Stimulated activated naive CD4-positive, alpha-beta T cell (primary cell): ENCODE measurements at regions not wholly inside any gene's neighbourhood (a gene's known extent, or its start where the extent isn't known, plus 50 kb on each side); places are given as distances from the start of the nearest gene placed in this dataset.
"Not testable (repeated sequence)": the region's sequence is repeated elsewhere in the genome, so short reads cannot be mapped to it uniquely, and the experiment has no call there.

ENCODE experiments used
- DNase-seq, 6 experiments: peaks; one replicate each; lab custom pipeline; 2025; lab: John Stamatoyannopoulos, UW

DNA sequence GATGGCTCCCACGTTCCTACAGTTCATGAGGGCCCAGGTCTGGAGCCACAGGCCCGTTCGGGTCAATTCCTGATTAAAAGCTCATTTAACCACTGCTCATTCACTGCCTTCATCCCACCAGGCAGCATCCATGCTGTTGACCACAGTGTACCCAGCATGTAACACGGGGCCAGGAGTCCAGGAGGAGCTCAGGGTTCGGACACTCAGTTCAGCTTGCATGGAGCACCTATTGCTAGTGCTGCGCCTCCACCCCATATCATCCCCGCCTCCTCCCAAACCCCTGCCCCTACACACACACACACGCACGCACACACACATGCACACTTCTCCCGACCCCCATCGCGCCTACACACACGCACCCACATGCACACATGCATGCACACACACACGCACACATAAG, 72.9 kb upstream of the SNTG2 start:
- no peak for DNase-seq

DNA sequence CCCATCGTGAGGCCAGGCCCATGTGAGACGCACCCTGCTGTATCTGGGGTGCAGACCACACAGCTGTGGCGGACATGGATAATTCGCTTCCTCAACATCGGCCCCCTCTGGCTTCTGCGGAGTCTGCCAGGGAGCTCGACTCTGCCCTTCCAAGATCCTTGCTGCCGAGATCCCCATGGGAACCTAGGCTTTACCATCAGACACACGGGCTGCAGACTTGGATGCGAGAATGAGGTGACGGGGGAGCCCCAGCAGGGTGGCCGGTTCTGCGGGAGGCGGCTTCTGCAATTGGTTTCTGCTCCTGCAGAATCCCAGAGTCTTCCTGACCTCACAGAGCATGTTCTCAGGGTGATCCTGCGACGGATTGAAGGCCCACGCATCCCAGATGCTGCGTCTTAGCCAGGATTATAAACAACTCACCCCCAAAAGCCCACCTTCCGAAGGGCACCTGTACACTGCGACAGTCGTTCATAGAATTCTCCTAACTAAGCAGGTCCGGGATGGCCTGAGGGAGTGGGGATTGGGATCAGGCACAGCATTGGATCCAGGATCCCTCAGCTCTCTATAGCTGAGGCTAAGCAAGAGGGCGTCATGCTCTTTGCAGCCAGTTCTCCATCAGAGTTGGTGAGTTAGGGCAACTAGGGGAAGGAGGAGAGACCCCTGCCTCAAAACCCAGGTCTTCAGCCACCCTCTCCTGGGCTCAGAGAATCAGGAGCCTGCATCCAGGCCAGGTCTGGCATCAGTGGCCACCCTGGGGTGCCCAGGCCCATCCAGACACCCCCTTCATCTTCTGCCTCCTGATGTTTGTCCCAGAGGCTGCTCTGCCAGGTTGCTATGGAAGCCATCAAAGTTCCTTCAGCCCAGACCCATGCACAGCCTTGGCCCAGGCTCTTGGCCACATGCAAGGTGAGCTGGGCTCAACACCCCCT, 74.7 kb upstream of the SNTG2 start:
- no peak for DNase-seq

DNA sequence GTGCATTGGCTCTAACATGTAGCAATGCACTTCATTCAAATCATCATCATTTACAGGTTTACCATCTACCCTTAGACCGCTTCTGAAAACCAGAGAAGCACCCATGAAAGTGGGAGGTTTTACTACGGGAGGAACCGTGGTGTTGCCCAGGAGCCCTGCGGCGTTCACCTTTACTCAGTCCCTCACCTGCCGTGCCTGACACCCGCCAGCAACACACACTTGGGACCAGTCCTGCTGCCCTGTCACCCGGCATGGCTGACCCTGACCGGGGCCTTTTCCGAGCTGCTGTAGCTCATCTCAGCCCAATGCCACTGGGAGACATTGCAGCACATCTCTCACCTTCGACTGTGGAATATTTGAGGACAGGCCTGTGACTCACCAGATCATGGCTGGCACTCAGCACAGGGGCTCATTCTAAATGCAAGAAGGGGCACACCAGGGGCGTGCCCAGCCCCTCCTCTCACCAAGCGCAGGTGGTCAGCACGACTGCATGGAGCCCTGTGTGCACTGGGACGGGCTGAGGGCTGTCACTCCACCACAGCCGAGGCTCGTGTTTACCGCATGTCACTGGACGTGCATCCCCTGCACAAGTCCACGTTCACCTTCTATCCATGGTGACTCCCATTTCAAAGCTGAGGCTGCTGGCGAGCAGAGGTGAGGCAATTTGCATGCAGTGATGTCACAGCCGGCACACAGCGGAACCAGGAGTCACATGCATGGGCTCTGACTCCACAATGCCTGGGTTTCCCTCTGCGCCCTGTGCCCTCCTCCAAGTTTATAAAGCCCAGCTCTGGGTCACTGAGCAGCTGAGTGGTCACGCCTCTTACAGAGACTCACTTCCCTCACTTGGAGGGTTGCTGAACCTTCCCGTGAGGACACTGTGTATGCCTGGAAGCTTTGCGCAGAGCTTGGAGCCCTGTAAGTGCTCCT, 76.7 kb upstream of the SNTG2 start:
- no peak for DNase-seq

DNA sequence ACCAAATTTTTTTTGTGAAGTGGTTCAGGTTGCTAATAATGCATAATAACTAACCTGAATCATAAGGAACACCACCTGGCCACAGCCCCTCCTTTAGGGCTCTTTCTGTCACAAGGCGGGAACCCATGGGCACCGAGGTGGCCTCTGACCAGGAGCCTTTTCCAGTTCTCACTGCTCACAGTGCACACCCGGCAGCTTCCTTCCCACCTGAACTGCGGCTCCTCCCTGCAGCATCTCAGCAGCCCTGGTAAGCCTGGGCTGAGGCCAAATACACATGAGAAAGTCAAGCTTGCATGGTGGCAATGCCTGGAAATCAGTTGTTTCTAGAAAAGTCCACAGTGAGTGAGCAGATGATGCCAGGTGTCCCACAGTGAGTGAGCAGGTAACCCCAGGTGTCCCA, 77.6 kb upstream of the SNTG2 start:
- DNase-seq, result no peak

DNA sequence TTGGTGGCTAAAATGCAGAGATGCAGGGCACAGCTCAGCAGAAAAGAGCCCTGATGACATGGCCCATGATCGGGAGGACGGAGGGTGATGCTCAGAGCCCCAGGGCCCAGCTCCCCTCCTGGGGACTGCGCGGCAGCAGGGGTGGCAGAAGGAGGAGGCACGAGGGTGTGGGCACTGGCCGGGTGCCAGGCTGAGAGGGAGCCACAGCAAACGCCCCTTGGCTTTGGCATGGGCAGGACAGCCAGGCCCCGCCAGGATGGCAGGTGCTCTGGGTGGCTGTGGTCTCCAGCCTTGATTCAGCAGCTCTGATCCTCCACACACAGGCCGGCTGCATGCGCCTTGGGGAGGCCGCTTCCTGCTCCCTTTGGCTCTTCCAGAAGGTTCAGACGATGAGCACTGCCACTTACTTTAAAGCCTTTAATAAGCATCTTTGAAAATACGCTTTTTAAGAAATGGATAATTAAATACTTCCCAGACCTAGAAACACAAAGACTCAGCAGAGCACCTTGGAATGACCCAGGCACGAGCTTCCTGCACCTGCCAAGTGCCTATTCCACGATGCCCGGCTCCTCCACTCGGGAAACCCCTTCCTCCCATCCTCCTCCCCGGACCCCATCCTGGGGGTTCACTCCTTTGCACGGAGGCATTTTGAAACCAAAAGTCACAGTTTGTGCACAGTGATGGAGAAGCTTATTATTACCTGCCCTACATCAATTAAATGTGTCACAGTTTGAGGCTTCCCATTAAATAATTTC, 78.5 kb upstream of the SNTG2 start:
- DNase-seq, result no peak

DNA sequence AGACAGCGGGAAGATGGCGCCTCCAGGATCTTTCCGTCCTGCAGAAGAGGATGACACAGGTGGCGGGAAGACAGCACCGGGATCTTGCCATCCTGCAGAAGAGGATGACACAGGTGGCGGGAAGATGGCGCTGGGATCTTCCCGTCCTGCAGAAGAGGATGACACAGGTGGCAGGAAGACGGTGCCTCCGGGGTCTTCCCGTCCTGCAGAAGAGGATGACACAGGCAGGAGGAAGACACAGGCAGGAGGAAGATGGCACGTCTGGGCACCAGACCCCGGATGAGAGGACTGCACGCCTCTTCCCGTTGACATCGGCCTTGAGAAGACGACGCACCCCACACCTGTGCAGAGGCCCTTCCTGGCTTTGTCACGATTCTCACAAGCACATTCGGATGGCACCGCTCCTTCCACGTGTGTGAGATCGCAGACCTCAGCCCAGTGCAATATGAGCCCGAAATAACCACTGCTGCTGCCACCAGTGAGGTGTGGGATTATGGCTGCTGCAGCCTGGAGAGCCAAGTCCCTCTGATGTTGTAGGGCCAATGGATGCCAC, 79.4 kb upstream of the SNTG2 start:
- no peak for DNase-seq

DNA sequence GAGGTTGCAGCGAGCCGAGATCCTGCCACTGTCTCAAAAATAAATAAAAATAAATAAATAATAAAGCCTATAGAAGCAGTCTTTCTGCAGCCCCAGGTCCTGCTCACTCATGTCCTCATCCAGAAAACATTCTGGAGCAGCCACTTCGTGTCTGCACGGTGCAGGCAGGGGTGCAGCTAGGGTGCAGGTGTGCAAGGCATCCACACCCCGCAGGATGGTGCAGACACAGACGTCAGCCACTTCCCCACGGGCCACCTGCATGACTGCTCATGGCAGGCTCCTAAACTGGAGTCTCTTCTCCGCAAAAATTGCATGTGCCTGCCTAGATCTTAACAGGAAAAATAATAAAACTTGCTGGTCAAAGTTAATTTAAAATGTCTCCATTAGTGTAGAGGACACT, 80.2 kb upstream of the SNTG2 start:
- no peak for DNase-seq

DNA sequence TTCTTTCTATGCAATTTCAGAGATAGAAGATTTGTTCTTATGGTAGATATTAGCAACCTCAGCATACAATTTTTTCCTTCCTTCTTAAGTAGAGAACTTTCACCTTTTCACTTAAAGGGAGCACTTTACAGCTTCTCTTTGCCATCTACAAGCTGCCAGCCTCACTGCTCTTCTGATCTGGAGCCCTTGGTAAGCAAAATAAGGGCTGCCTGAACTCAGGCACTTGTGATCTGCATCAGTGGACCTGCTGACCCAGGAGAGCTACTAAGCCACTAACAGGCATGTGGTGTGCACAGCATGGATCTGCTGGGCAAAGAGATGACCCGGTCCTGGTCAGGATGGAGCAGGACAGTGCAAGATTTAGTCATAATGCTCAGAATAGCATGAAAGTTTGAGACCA, 80.8 kb upstream of the SNTG2 start:
- no peak for DNase-seq

DNA sequence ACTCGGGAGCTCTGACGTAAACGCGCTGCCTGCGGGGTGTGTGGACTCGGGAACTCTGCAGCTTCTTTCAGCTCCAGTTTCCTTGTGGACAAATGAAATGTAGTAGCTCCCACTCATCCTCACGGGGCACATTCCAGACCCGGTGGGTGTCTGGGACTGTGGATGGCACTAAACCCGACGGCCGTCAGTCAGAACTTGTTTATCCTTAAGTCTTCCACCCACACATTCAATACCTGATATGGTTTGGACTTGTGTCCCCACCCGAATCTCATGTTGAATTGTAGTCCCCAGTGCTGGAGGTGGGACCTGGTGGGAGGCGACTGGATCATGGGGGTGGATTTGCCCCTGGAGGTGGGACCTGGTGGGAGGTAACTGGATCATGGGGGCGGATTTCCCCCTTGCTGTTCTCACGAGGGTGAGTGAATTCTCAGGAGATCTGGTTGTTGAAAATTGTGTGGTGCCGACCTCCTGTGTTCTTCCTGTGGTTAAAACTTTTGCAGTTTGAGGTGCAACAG, 81.2 kb upstream of the SNTG2 start:
- no peak for DNase-seq

DNA sequence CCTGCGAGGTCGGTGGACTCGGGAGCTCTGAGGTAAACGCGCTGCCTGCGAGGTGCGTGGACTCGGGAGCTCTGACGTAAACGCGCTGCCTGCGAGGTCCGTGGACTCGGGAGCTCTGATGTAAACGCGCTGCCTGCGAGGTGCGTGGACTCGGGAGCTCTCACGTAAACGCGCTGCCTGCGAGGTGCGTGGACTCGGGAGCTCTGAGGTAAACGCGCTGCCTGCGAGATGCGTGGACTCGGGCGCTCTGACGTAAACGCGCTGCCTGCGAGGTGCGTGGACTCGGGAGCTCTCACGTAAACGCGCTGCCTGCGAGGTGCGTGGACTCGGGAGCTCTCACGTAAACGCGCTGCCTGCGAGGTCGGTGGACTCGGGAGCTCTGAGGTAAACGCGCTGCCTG, 81.8 kb upstream of the SNTG2 start:
- DNase-seq, result not testable (repeated sequence)

DNA sequence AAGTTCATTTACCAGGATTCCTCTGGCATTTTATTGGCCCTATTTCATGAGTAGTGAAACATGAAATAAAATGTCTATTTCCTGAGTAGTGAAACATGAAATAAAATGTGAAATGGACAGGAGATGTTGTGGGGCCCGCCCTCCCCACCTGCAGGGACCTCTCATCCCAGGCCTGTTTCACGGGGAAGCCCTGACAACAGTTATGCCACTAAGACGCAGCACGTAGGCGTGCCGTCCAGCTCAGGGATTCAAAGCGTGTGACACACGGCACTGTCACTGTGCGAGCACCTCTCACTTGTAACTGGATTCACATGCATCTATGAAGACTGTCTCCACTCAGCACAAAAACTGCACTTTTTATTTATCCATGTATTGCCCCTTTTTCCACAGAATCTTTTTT, 83.4 kb upstream of the SNTG2 start:
- no peak for DNase-seq

DNA sequence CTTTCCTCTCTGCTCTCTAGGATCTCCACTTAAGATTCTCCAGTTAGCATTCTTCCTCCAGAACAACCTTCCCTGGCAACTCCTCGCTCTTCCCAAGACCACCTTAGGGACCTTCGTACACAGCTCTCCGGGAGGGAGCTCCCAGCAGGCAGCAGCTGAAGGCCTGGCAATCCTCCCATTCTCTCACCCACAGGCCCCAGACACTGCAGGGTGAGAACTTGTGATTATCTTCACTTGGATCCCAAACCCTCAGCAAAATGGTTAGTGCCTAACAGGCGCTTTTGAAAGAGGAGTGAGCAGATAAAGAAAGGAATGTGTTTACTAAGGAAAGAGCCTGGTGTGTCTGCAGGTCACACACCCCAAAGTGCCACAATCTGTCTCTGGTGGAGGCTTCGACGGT, 83.8 kb upstream of the SNTG2 start:
- DNase-seq, result no peak

DNA sequence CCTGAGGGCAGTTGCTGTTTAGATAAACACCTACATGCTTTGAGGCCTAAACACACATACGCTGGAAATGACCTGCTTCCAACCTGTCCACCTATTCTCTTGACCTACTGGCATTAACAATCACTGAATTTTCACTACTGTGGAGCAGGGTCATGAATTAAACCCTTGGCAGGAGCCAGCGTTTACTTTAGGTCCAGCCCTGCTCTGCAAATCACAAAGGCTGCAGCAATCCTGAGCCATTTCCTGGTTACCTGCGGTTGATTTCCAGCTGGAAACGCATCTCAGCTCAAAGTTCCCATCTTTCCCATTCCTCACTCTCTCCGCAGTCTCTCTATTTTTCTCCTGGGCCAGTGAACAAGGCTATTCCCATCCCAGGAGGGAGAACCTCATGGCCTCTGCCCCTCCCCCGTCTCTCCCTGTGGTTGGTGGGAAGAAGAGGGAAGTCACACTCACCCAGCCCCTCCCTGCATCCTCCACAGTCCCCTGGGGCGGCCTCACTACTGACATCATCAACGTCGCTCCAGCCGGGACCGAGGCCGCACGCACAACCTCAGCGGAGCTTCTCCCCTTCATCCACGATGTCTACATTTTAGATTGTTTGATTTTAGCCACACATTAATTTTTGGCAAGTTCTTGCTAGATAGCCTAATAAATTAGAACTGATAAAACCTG, 84.5 kb upstream of the SNTG2 start:
- DNase-seq, result no peak

DNA sequence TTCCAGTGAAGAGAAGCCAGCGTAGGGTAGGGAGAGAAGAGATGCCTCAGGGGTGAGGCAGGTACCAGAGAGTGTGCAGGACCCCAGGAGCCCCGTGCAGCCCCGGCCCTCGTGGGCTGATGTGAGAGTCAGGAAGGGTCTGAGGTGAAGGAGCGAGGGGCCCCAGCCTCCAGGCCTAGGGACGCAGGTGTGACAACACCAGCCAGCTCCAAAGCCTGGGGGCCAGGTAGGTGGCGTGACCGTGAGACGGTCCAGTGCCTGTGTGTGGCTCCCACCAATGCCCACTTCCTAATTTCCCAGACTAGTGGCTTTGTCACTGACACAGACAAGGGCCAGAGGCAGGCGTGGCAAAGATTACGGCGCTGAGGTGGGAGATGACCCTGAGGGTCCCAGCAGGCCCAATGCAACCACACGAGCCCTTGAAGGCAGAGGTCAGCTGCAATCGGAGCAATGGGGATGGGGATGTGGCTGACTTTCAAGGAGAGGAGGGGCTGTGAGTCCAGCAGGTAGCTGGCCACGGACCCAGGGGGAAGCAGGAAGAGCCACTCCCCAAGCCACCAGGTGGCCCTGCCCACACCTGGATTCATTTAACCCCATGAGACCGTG, 86.0 kb upstream of the SNTG2 start:
- DNase-seq, result no peak

DNA sequence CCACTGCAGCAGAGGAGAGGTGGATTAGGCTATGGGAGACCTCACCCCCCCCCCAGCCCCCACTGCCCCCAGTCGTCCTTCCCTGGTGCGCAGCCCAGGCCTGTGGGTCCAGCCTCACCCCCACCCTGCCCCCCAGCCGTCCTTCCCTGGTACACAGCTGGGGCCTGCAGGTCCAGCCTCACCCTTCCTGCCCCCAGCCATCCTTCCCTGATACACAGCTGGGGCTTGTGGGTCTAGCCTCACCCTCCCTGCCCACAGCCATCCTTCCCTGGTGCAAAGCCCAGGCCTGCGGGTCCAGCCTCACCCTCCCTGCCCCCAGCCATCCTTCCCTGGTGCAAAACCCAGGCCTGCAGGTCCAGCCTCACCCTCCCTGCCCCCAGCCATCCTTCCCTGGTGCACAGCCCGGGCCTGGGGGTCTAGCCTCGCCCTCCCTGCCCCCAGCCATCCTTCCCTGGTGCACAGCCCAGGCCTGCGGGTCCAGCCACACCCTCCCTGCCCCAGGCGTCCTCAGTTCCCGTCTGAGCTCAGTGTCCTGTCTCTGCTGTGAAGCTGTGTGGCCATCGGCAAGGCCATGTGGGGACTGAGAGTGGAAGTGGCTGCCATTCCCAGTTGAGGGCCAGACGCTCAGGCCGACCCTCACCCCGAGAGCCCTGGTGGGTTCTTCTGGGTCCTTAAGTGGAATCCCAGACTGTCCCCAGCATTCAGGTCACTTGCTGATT, 86.8 kb upstream of the SNTG2 start:
- DNase-seq, result no peak

DNA sequence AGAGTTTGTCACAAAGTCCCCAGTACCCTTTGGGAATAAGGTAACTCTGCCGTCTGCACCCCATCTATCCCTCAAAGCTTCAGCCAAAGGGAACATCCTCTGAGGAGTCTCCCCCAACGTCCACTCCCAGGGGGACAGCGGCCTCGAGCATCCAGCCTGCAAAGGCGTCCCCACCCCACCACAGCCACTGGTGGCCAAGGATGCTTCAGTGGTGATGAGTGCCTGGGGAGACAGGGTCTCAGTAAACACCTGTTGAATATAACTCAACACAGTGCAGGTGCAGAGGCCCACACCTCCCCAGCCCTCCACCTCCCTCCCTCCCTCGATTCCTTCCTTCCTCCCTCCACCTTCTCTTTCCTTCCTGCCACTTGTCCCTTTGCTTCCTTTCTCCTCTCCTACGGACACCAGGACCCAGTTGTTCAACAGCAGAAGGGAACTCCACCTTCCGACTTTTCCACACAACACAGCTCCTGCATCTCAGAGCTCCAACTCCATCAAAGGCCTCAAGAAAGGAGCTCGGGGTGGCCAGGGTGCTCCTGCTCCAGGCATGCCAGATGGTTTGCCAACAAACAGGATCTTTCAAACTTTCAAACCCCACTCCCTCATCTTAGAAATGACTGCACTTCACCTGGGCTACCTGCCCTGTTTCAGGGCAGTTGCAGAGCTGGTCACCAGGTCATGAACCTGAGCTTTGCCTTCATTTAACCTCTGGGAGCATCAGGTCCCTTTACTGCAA, 87.8 kb upstream of the SNTG2 start:
- DNase-seq, result no peak

DNA sequence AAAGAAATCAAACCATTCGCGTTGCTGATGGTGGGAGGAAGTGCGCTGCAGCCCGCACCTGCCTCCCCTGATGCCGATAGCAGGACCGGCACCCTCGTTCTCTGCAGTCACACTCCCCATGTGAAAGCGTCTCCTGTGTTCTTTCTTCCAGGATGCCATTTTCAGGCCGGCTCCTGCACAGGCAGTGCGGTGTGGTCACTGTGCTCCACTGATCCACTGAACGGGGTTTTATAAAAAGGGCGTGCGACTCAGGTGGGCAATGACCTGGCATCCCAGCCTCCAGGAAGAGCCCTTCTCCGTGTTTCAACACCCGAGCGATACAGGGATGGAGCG, 88.3 kb upstream of the SNTG2 start:
- DNase-seq, result no peak

DNA sequence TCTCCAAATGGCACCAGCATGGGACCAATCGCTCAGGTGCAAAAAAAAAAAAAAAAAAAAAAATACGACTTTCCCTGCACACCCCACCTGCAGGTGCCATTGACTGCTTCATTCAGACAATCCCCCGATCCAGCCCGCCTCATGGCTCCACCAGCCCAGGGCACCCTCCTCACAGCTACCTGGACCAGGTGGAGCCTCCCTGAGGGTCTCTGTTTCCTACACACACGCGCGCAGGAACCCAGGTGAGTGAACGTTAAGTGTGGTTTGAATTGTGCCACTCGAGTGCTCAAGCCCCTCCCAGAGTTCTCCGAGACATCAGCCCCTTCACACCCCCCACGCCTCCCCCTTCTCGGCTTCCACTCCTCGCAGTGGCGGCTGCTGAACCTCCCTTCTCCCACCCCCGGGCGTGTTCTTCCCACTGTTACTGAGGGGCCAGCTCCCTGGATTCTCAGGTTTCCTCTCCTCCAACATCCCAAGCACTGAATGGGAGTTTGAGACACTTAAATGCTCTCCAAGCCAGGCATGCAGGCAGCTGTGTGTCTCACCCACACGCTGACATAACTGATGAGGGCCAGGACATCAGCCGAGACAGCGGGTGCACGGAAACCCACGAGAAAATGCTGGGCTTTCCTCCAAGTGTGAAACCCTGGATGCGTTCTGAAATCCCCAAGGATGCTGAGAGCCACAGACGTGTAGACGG, 88.8 kb upstream of the SNTG2 start:
- no peak for DNase-seq
